IMR-90 (cell line): ENCODE measurements at regions not wholly inside any gene's neighbourhood (a gene's known extent, or its start where the extent isn't known, plus 50 kb on each side); places are given as distances from the start of the nearest gene placed in this dataset.

Source experiments
- ATAC-seq: fragments of 200-7000 bp; cut with Tn5 transposase; 2 replicates; pipeline ENCODE4 v1.9.1; 2020; ENCODE audit warnings: low read depth, mild to moderate bottlenecking, moderate library complexity
- BruUV-seq: library from RNA; stranded (reverse); fragments of 400-500 nt; replicated peaks from 2 replicates; lab custom pipeline; 2021; lab: Mats Ljungman, UMichigan
- CTCF ChIA-PET: fragments of 300-600 bp; formaldehyde crosslinking; extraction: SDS; loops from one replicate; lab custom pipeline; 2021; ENCODE audit warnings: antibody characterized with exemption; lab: Yijun Ruan, JAX
- POLR2A ChIA-PET: fragments of 300-600 bp; sonication (Branson Sonifier 250); formaldehyde crosslinking; loops from one replicate; lab custom pipeline; 2022; ENCODE audit warnings: antibody characterized with exemption; ENCODE audit not compliant: unreplicated experiment; lab: Charles Lee
- DNase-seq: peaks from one replicate; pipeline ENCODE4 v3.0.0; 2013
- H2AFZ ChIP-seq: replicated peaks from 2 replicates; pipeline ENCODE3; 2013; ENCODE audit warnings: low read length, mild to moderate bottlenecking; ENCODE audit not compliant: poor library complexity
- H2AK5ac ChIP-seq: 2 replicates; pipeline ENCODE4 v1.6.1; 2013; ENCODE audit warnings: low read depth, low read length, inconsistent platforms
- H2AK9ac ChIP-seq: replicated peaks from 2 replicates; pipeline ENCODE3; 2013; ENCODE audit warnings: mild to moderate bottlenecking, low read depth, low read length, moderate library complexity; ENCODE audit not compliant: poor library complexity
- H2BK120ac ChIP-seq: 2 replicates; pipeline ENCODE4 v1.6.1; 2013; ENCODE audit warnings: low read depth, low read length, inconsistent platforms
- H2BK15ac ChIP-seq: 3 replicates; pipeline ENCODE4 v1.6.1; 2013; ENCODE audit warnings: low read depth, low read length, inconsistent platforms
- H2BK20ac ChIP-seq: 2 replicates; pipeline ENCODE4 v1.6.1; 2013; ENCODE audit warnings: low read depth, mild to moderate bottlenecking, inconsistent platforms, low read length, moderate library complexity
- H2BK5ac ChIP-seq: 2 replicates; pipeline ENCODE4 v1.6.1; 2013; ENCODE audit warnings: mild to moderate bottlenecking, low read depth, low read length, inconsistent platforms; ENCODE audit not compliant: poor library complexity, severe bottlenecking
- H3K14ac ChIP-seq: replicated peaks from 2 replicates; pipeline ENCODE4 v1.6.1; 2013; ENCODE audit warnings: low read depth, low read length, inconsistent platforms
- H3K18ac ChIP-seq: 2 replicates; pipeline ENCODE4 v1.6.1; 2013; ENCODE audit warnings: low read depth, low read length, control low read depth
- H3K23ac ChIP-seq: 2 replicates; pipeline ENCODE4 v1.6.1; 2013; ENCODE audit warnings: low read depth, low read length, inconsistent platforms
- H3K27ac ChIP-seq: 2 replicates; pipeline ENCODE4 v1.5.1; 2013; ENCODE audit warnings: mild to moderate bottlenecking, control low read depth, low read length; ENCODE audit not compliant: insufficient read depth
- H3K27me3 ChIP-seq: 2 replicates; pipeline ENCODE4 v1.6.1; 2013; ENCODE audit warnings: low read length; ENCODE audit not compliant: control insufficient read depth, insufficient read depth
- H3K36me3 ChIP-seq: 2 replicates; pipeline ENCODE4 v1.6.1; 2013; ENCODE audit warnings: low read length, mixed read lengths; ENCODE audit not compliant: control insufficient read depth, insufficient read depth
- H3K4ac ChIP-seq: 2 replicates; pipeline ENCODE4 v1.6.1; 2013; ENCODE audit warnings: low read depth, low read length, inconsistent platforms
- H3K4me1 ChIP-seq: 2 replicates; pipeline ENCODE4 v1.6.1; 2013; ENCODE audit warnings: low read length, mixed read lengths; ENCODE audit not compliant: control insufficient read depth, insufficient read depth
- H3K4me2 ChIP-seq: 2 replicates; pipeline ENCODE4 v1.6.1; 2013; ENCODE audit warnings: low read depth, mild to moderate bottlenecking, control low read depth, low read length, moderate library complexity
- H3K4me3 ChIP-seq: 2 replicates; pipeline ENCODE4 v1.5.1; 2013; ENCODE audit warnings: low read depth, mild to moderate bottlenecking, control low read depth, low read length, moderate library complexity; ENCODE audit not compliant: insufficient read depth
- H3K56ac ChIP-seq: 2 replicates; pipeline ENCODE4 v1.6.1; 2013; ENCODE audit warnings: low read length, inconsistent platforms; ENCODE audit not compliant: insufficient read depth; ENCODE audit errors: extremely low read depth
- H3K79me1 ChIP-seq, 2 experiments: 2 replicates each; pipeline ENCODE4 v1.6.1; 2013; ENCODE audit warnings: low read length in 2 of 2, inconsistent platforms in 1 of 2, low read depth in 1 of 2
- H3K9ac ChIP-seq: 2 replicates; pipeline ENCODE4 v1.6.1; 2013; ENCODE audit warnings: low read depth, low read length, control low read depth
- H3K9me1 ChIP-seq: 2 replicates; pipeline ENCODE4 v1.6.1; 2013; ENCODE audit warnings: low read length, inconsistent platforms; ENCODE audit not compliant: insufficient read depth
- H3K9me3 ChIP-seq: 2 replicates; pipeline ENCODE4 v1.6.1; 2013; ENCODE audit warnings: low read length; ENCODE audit not compliant: control insufficient read depth, insufficient read depth
- H4K20me1 ChIP-seq: 2 replicates; pipeline ENCODE4 v1.6.1; 2013; ENCODE audit warnings: low read length, inconsistent platforms; ENCODE audit not compliant: insufficient read depth
- H4K5ac ChIP-seq: 2 replicates; pipeline ENCODE4 v1.6.1; 2013; ENCODE audit warnings: mild to moderate bottlenecking, low read depth, low read length, control low read depth
- H4K8ac ChIP-seq, 2 experiments: 2 replicates each; pipeline ENCODE4 v1.6.1; 2013; ENCODE audit warnings: low read depth in 2 of 2, low read length in 2 of 2, control low read depth in 1 of 2, inconsistent platforms in 1 of 2
- H4K91ac ChIP-seq: 2 replicates; pipeline ENCODE4 v1.6.1; 2013; ENCODE audit warnings: low read depth, low read length, inconsistent platforms; ENCODE audit not compliant: insufficient read depth
- BHLHE40 ChIP-seq: fragments of 150-350 bp; IDR thresholded peaks from 2 replicates; pipeline ENCODE4 v1.6.1; 2016; ENCODE audit warnings: mild to moderate bottlenecking, low read depth, low read length
- CEBPB ChIP-seq: IDR thresholded peaks from 2 replicates; pipeline ENCODE4 v1.6.1; 2012; ENCODE audit warnings: low read depth, low read length, improper control_type of control experiment
- CHD1 ChIP-seq: IDR thresholded peaks from 2 replicates; pipeline ENCODE4 v1.6.1; 2012; ENCODE audit warnings: low read depth, low read length, improper control_type of control experiment
- CTCF ChIP-seq: conservative IDR thresholded peaks from 2 replicates; pipeline ENCODE4 v1.5.1; 2012; ENCODE audit warnings: mild to moderate bottlenecking, low read depth, low read length, improper control_type of control experiment
- FOS ChIP-seq: fragments of 150-350 bp; IDR thresholded peaks from 2 replicates; pipeline ENCODE4 v1.6.1; 2016; ENCODE audit warnings: low read depth, low read length
- MAFK ChIP-seq: IDR thresholded peaks from 2 replicates; pipeline ENCODE4 v1.6.1; 2012; ENCODE audit warnings: low read depth, low read length, improper control_type of control experiment
- MAZ ChIP-seq: IDR thresholded peaks from 2 replicates; pipeline ENCODE4 v1.6.1; 2012; ENCODE audit warnings: low read depth, mild to moderate bottlenecking, low read length, improper control_type of control experiment, moderate library complexity, borderline replicate concordance
- MXI1 ChIP-seq: IDR thresholded peaks from 2 replicates; pipeline ENCODE4 v1.6.1; 2012; ENCODE audit warnings: low read depth, mild to moderate bottlenecking, low read length, moderate library complexity, borderline replicate concordance
- NFE2L2 ChIP-seq: fragments of 150-350 bp; IDR thresholded peaks from 2 replicates; pipeline ENCODE4 v1.6.1; 2016; ENCODE audit warnings: low read depth, mild to moderate bottlenecking, low read length
- POLR2A ChIP-seq: IDR thresholded peaks from 2 replicates; pipeline ENCODE4 v1.6.1; 2012; ENCODE audit warnings: mild to moderate bottlenecking, low read depth, low read length
- RAD21 ChIP-seq: IDR thresholded peaks from 2 replicates; pipeline ENCODE4 v1.6.1; 2012; ENCODE audit warnings: low read length, improper control_type of control experiment
- RCOR1 ChIP-seq: IDR thresholded peaks from 2 replicates; pipeline ENCODE4 v1.6.1; 2012; ENCODE audit warnings: mild to moderate bottlenecking, low read length, improper control_type of control experiment; ENCODE audit not compliant: insufficient replicate concordance
- RFX5 ChIP-seq: IDR thresholded peaks from 2 replicates; pipeline ENCODE4 v1.8.0; 2012; ENCODE audit warnings: low read depth, mild to moderate bottlenecking, low read length, moderate library complexity
- SMC3 ChIP-seq: fragments of 150-350 bp; IDR thresholded peaks from 2 replicates; pipeline ENCODE4 v1.6.1; 2016; ENCODE audit warnings: low read depth, mild to moderate bottlenecking, antibody characterized with exemption, low read length, moderate library complexity
- WGBS, 2 experiments: methylation state at CpG; one replicate each; pipeline versions ENCODE4 v1.1.5 to v1.1.7; 2013; ENCODE audit warnings: missing lambda C conversion rate in 2 of 2; ENCODE audit not compliant: insufficient read length in 1 of 2; ENCODE audit errors: extremely low coverage in 2 of 2; 5-methylcytosine and 5-hydroxymethylcytosine counted together
- dilution Hi-C: fragments of 300-500 bp; cut with HindIII; formaldehyde crosslinking; loops from one replicate; pipeline ENCODE4 v1.14.3; 2018; ENCODE audit warnings: low sequenced_read_pairs; ENCODE audit not compliant: unreplicated experiment
- in situ Hi-C: fragments of 300-500 bp; cut with MboI; formaldehyde crosslinking; loops from 3 replicates; pipeline ENCODE4 v1.14.3; 2019; ENCODE audit warnings: low sequenced_read_pairs, inconsistent platforms, mixed read lengths
- intact Hi-C: fragments of 100-400 bp; cut with micrococcal nuclease; formaldehyde crosslinking; loops from 2 replicates; pipeline ENCODE4 v1.10.0; 2022
- TF ChIP-seq, protein P1 (sequence below): fragments of 150-350 bp; IDR thresholded peaks from 2 replicates; pipeline ENCODE4 v1.6.1; 2016; ENCODE audit warnings: low read depth, mild to moderate bottlenecking, low read length, moderate library complexity, borderline replicate concordance
- TF ChIP-seq, protein P2 (sequence below): fragments of 150-350 bp; IDR thresholded peaks from 2 replicates; pipeline ENCODE4 v1.6.1; 2017; ENCODE audit warnings: mild to moderate bottlenecking, antibody characterized with exemption, low read length, low read depth

- ChIA-PET CTCF (interaction anchor here (0.6 to 1.0 kb wide), 2 partner anchors 85 to 300 kb away, joined by 3 to 4 read pairs; no protein-coding TSS in a partner anchor), POLR2A (no interaction called here)
- no peaks in the 10 kb centered on the region for H4K20me1 ChIP-seq
- no peak overlapping the region for H3K27ac ChIP-seq
- no peak overlapping the region for H3K14ac ChIP-seq
- no peak overlapping the region for H2BK15ac ChIP-seq
- no peak overlapping the region for H4K8ac ChIP-seq
- no peak overlapping the region for H3K23ac ChIP-seq
- no peak overlapping the region for H3K4me2 ChIP-seq
- DNase-seq (peak; percentile 7), ATAC-seq (no peak)
- intact Hi-C loops: no loop called here
- H3K27me3 ChIP-seq: no peaks in the 10 kb centered on the region
- H3K56ac ChIP-seq: no peak overlapping the region
- H2AFZ ChIP-seq: no peak overlapping the region
- no peak overlapping the region for H2BK20ac ChIP-seq
- H2AK5ac ChIP-seq: no peak overlapping the region
- H3K4me1 ChIP-seq: no peaks in the 10 kb centered on the region
- no peak overlapping the region for H3K4me3 ChIP-seq
- no CpG with 5 or more reads among the region's 3 CpGs for WGBS, 2 experiments
- dilution Hi-C loops: loop anchor here (25.0 kb wide), 1 partner anchor 292 kb away; no protein-coding TSS in a partner anchor
- no peaks in the 10 kb centered on the region for H3K9me3 ChIP-seq
- no peak overlapping the region for H4K5ac ChIP-seq
- H3K9ac ChIP-seq: no peak overlapping the region
- in situ Hi-C loops: no loop called here
- H3K4ac ChIP-seq: no peak overlapping the region
- no TSS peak for BruUV-seq
- H3K79me1 ChIP-seq: no peaks in the 10 kb centered on the region
- H3K36me3 ChIP-seq: no peaks in the 10 kb centered on the region
- no peaks in the 10 kb centered on the region for H3K9me1 ChIP-seq
- H4K91ac ChIP-seq: no peak overlapping the region
- H2BK120ac ChIP-seq: no peak overlapping the region
- no peak overlapping the region for H3K18ac ChIP-seq
- no peak overlapping the region for H2AK9ac ChIP-seq
- TF ChIP-seq MXI1 (no peak), NFE2L2 (no peak), RCOR1 (no peak), CEBPB (no peak), SMC3 (peak; percentile 24), POLR2A (no peak), MAZ (no peak), RAD21 (peak; percentile 40), RFX5 (no peak), FOS (no peak), BHLHE40 (no peak), CHD1 (no peak), MAFK (no peak), CTCF (0 out of 2 replicates have a peak, but pooled peaks have one; percentile 21)
- TF ChIP-seq, protein P1, sequence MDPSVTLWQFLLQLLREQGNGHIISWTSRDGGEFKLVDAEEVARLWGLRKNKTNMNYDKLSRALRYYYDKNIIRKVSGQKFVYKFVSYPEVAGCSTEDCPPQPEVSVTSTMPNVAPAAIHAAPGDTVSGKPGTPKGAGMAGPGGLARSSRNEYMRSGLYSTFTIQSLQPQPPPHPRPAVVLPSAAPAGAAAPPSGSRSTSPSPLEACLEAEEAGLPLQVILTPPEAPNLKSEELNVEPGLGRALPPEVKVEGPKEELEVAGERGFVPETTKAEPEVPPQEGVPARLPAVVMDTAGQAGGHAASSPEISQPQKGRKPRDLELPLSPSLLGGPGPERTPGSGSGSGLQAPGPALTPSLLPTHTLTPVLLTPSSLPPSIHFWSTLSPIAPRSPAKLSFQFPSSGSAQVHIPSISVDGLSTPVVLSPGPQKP: no peak
- TF ChIP-seq, protein P2, sequence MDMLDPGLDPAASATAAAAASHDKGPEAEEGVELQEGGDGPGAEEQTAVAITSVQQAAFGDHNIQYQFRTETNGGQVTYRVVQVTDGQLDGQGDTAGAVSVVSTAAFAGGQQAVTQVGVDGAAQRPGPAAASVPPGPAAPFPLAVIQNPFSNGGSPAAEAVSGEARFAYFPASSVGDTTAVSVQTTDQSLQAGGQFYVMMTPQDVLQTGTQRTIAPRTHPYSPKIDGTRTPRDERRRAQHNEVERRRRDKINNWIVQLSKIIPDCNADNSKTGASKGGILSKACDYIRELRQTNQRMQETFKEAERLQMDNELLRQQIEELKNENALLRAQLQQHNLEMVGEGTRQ: no peak
- H2BK5ac ChIP-seq: no peak overlapping the region
These were observed 94.6 kb downstream of the ZPLD1 start for GRCh38 chr3:102529452-102529851.
